ENCODE measurements at regions not wholly inside any gene's neighbourhood (a gene's known extent, or its start where the extent isn't known, plus 50 kb on each side); places are given as distances from the start of the nearest gene placed in this dataset.
A peak's percentile ranks its signal among the peaks of the same experiment; 100 is the strongest.

- peak; percentile 67 to 74 for DNase-seq (ENCODE audit: low read depth in 2 of 2)
Measured at GRCh38 chr16:85390511-85391174, 222.5 kb upstream of the GSE1 start.

- DNase-seq (ENCODE audit: low read depth in 2 of 2), result no peak
Measured at GRCh38 chr16:85391175-85391707, 221.9 kb upstream of the GSE1 start.

GRCh38 chr16:85391769-85392583, 221.1 kb upstream of the GSE1 start:
- no peak for DNase-seq (ENCODE audit: low read depth in 2 of 2)

GRCh38 chr16:85392756-85393673, 220.1 kb upstream of the GSE1 start:
- DNase-seq (ENCODE audit: low read depth in 2 of 2), result no peak

- no peak for DNase-seq (ENCODE audit: low read depth in 2 of 2)
Measured at GRCh38 chr16:85393674-85394451, 219.3 kb upstream of the GSE1 start.

- DNase-seq (ENCODE audit: low read depth in 2 of 2), result no peak
Measured at GRCh38 chr16:85394456-85395206, 218.5 kb upstream of the GSE1 start.

GRCh38 chr16:85395207-85395912, 217.8 kb upstream of the GSE1 start:
- DNase-seq (ENCODE audit: low read depth in 2 of 2), result peak; percentile 95 to 96

GRCh38 chr16:85395913-85396878, 216.9 kb upstream of the GSE1 start:
- DNase-seq (ENCODE audit: low read depth in 2 of 2), result no peak

- no peak for DNase-seq (ENCODE audit: low read depth in 2 of 2)
Measured at GRCh38 chr16:85396879-85397871, 215.9 kb upstream of the GSE1 start.

- no peak for DNase-seq (ENCODE audit: low read depth in 2 of 2)
Measured at GRCh38 chr16:85398050-85398451, 215.1 kb upstream of the GSE1 start.

GRCh38 chr16:85398688-85399582, 214.2 kb upstream of the GSE1 start:
- DNase-seq (ENCODE audit: low read depth in 2 of 2), result no peak

- DNase-seq (ENCODE audit: low read depth in 2 of 2), result no peak
Measured at GRCh38 chr16:85399583-85400284, 213.4 kb upstream of the GSE1 start.

GRCh38 chr16:85400305-85401205, 212.6 kb upstream of the GSE1 start:
- no peak for DNase-seq (ENCODE audit: low read depth in 2 of 2)

GRCh38 chr16:85401370-85401916, 211.7 kb upstream of the GSE1 start:
- DNase-seq (ENCODE audit: low read depth in 2 of 2), result no peak

All from fibroblast of skin of left quadriceps (primary cell).